ENCODE measurements at regions not wholly inside any gene's neighbourhood (a gene's known extent, or its start where the extent isn't known, plus 50 kb on each side); places are given as distances from the start of the nearest gene placed in this dataset.
"Not testable (repeated sequence)": the region's sequence is repeated elsewhere in the genome, so short reads cannot be mapped to it uniquely, and the experiment has no call there.

GRCh38 chr2:134039912-134040581 is 213.8 kb upstream of the MGAT5 start:
- POLR2A ChIA-PET, result no interaction called here
- Histone ChIP-seq H3K9me2 (ENCODE audit: insufficient read depth) (no peaks in the 10 kb centered on the region), H3K27ac (ENCODE audit: low read depth, low read length) (no peak overlapping the region), H3K79me2 (ENCODE audit: insufficient read depth, low read length) (no peaks in the 10 kb centered on the region), H3K4me3 (replicated peaks in 1 of 2; ENCODE audit: low read depth in 1 of 2, low read length in 2 of 2) (no peak overlapping the region), H2AFZ (ENCODE audit: low read depth, low read length, poor library complexity, severe bottlenecking) (no peak overlapping the region), H3K27me3 (ENCODE audit: insufficient read depth, low read length) (peaks cover 6% of the 10 kb centered on the region; the same call in 1 of the 2 replicates), H3K9me3 (ENCODE audit: control insufficient read depth in 1 of 2, insufficient read depth in 1 of 2, low read depth in 1 of 2, low read length in 2 of 2) (no peaks in the 10 kb centered on the region), H3K36me3 (ENCODE audit: control insufficient read depth in 1 of 2, insufficient read depth in 2 of 2, low read length in 2 of 2) (no peaks in the 10 kb centered on the region), H3K4me2 (ENCODE audit: low read length) (no peak overlapping the region), H3K9ac (ENCODE audit: low read length) (no peak overlapping the region), H4K20me1 (ENCODE audit: insufficient read depth) (no peaks in the 10 kb centered on the region), H3K4me1 (ENCODE audit: control insufficient read depth in 1 of 2, insufficient read depth in 2 of 2, low read length in 2 of 2) (no peaks in the 10 kb centered on the region)
- DNase-seq (ENCODE audit: low read depth, low spot score), result no peak
- no TSS peak for BruUV-seq (replicated peaks)
- no peak for ATAC-seq
- TF ChIP-seq EZH2phosphoT487 (IDR thresholded peaks at IDR 0.05; ENCODE audit: borderline replicate concordance) (no peak), ZBTB33 (IDR thresholded peaks at IDR 0.05; ENCODE audit: extremely low read depth, insufficient replicate concordance, low read length) (no peak), RAD21 (IDR thresholded peaks at IDR 0.05; ENCODE audit: low read depth) (no peak), POLR2AphosphoS5 (IDR thresholded peaks at IDR 0.05; ENCODE audit: low read depth, low read length) (no peak), POLR2A (IDR thresholded peaks at IDR 0.05; ENCODE audit: borderline replicate concordance, extremely low read depth, insufficient read depth, insufficient read length) (no peak), EZH2 (IDR thresholded peaks at IDR 0.05) (no peak), ZFX (IDR thresholded peaks at IDR 0.05) (no peak), MAX (IDR thresholded peaks at IDR 0.05) (no peak), EGR1 (IDR thresholded peaks at IDR 0.05; ENCODE audit: low read depth) (no peak), REST (IDR thresholded peaks at IDR 0.05; ENCODE audit: low read depth) (no peak), FOSL1 (IDR thresholded peaks at IDR 0.05; ENCODE audit: low read depth) (no peak), CBX3 (IDR thresholded peaks at IDR 0.05; ENCODE audit: low read depth) (no peak), SIN3A (IDR thresholded peaks at IDR 0.05; ENCODE audit: low read depth) (no peak), YY1 (IDR thresholded peaks at IDR 0.05; ENCODE audit: extremely low read depth, insufficient replicate concordance, low read depth, low read length) (no peak), JUND (IDR thresholded peaks at IDR 0.05) (no peak)
- intact Hi-C loops (cut with micrococcal nuclease), result no loop called here
- CTCF ChIA-PET, result no interaction called here
- RAD21 ChIA-PET (ENCODE audit: low non-redundant PET in 1 of 2, low total read pairs in 2 of 2, uncharacterized antibody in 2 of 2, unreplicated experiment in 2 of 2), result no interaction called here

- ATAC-seq; H3K4me3 ChIP-seq (replicated peaks in 1 of 2; ENCODE audit: low read depth in 1 of 2, low read length in 2 of 2); BruUV-seq (replicated peaks); H3K4me2 ChIP-seq (ENCODE audit: low read length); H4K20me1 ChIP-seq (ENCODE audit: insufficient read depth); CTCF ChIA-PET; H3K27ac ChIP-seq (ENCODE audit: low read depth, low read length); H3K9me2 ChIP-seq (ENCODE audit: insufficient read depth); H2AFZ ChIP-seq (ENCODE audit: low read depth, low read length, poor library complexity, severe bottlenecking); H3K27me3 ChIP-seq (ENCODE audit: insufficient read depth, low read length); POLR2A ChIA-PET; DNase-seq (ENCODE audit: low read depth, low spot score); H3K4me1 ChIP-seq (ENCODE audit: control insufficient read depth in 1 of 2, insufficient read depth in 2 of 2, low read length in 2 of 2); H3K9me3 ChIP-seq (ENCODE audit: control insufficient read depth in 1 of 2, insufficient read depth in 1 of 2, low read depth in 1 of 2, low read length in 2 of 2); H3K36me3 ChIP-seq (ENCODE audit: control insufficient read depth in 1 of 2, insufficient read depth in 2 of 2, low read length in 2 of 2); RAD21 ChIA-PET (ENCODE audit: low non-redundant PET in 1 of 2, low total read pairs in 2 of 2, uncharacterized antibody in 2 of 2, unreplicated experiment in 2 of 2); H3K79me2 ChIP-seq (ENCODE audit: insufficient read depth, low read length); H3K9ac ChIP-seq (ENCODE audit: low read length); intact Hi-C loops (cut with micrococcal nuclease): not testable (repeated sequence)
These were observed 213.2 kb upstream of the MGAT5 start for GRCh38 chr2:134040626-134041172.
